ENCODE measurements at regions not wholly inside any gene's neighbourhood (a gene's known extent, or its start where the extent isn't known, plus 50 kb on each side); places are given as distances from the start of the nearest gene placed in this dataset.
A peak's percentile ranks its signal among the peaks of the same experiment; 100 is the strongest.

DNA sequence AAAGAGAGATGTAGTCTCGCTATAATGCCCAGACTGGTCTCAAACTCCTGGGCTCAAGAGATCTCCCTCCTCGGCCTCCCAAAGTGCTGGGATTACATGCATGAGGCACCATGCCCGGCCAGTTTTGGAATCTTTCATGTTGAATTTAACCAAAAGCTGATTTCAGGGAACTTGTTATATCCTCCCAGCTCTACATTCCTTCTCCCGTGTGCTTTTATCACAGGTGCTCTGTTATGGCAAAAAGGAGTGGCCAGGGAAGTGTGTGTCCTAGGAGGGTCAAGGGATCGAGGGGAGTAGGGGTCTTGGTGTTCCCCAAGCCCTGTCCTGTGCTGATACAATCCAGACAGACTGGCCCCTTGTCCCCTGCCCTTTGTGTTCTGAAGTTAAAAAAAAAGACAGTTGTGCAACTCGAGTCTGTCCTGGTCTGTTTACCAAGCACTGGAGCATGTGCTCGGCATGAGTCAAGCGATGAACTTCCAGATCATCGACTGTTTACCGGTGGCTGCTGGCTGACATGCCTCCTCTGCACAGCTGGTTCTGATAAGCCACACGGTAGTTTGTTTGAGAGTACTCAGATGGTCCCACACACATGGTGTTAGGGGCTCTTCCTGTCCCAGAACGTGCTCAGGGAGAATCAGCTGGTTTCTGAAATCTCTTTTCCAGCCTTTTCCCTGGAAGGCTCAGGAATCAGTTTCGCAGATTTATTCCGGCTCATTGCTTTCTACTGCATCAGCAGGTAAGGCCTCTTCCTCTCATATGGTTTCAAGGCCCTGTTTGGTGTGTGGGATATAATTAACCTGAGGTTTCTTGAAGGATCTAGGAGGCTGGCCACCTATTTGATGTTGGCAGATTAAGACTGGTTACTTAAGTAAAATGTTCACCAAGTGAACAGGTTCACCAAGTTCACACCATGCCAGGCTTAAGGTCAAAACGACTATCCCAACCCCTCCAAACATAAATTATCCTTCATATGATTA is 52.6 kb upstream of the NAA20 start (continued):
- TF ChIP-seq, protein P1, sequence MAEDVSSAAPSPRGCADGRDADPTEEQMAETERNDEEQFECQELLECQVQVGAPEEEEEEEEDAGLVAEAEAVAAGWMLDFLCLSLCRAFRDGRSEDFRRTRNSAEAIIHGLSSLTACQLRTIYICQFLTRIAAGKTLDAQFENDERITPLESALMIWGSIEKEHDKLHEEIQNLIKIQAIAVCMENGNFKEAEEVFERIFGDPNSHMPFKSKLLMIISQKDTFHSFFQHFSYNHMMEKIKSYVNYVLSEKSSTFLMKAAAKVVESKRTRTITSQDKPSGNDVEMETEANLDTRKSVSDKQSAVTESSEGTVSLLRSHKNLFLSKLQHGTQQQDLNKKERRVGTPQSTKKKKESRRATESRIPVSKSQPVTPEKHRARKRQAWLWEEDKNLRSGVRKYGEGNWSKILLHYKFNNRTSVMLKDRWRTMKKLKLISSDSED (CRISPR knock-in tag; IDR thresholded peaks at IDR 0.05): peak; percentile 98
- TF ChIP-seq HNRNPLL (IDR thresholded peaks at IDR 0.05; ENCODE audit: low read depth, low read length, poor library complexity, severe bottlenecking): no peak
- peak; percentile 100 for TF ChIP-seq ZNF136 (CRISPR knock-in tag; IDR thresholded peaks at IDR 0.05; ENCODE audit: low read depth)
- peak; percentile 98; the same call in 1 of the 2 replicates for TF ChIP-seq DNMT1 (CRISPR knock-in tag; IDR thresholded peaks at IDR 0.05)
- TF ChIP-seq ZFP36 (IDR thresholded peaks at IDR 0.05; ENCODE audit: borderline replicate concordance, low read depth, low read length, partially characterized antibody): no peak
- peak; percentile 100 for TF ChIP-seq MIXL1 (CRISPR knock-in tag; IDR thresholded peaks at IDR 0.05)
- peak; percentile 99 for TF ChIP-seq ZNF678 (CRISPR knock-in tag; IDR thresholded peaks at IDR 0.05)
- TF ChIP-seq ZNF720 (CRISPR knock-in tag; IDR thresholded peaks at IDR 0.05): peak; percentile 97
- TF ChIP-seq, protein P2, sequence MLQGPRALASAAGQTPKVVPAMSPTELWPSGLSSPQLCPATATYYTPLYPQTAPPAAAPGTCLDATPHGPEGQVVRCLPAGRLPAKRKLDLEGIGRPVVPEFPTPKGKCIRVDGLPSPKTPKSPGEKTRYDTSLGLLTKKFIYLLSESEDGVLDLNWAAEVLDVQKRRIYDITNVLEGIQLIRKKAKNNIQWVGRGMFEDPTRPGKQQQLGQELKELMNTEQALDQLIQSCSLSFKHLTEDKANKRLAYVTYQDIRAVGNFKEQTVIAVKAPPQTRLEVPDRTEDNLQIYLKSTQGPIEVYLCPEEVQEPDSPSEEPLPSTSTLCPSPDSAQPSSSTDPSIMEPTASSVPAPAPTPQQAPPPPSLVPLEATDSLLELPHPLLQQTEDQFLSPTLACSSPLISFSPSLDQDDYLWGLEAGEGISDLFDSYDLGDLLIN (CRISPR knock-in tag; IDR thresholded peaks at IDR 0.05; ENCODE audit: borderline replicate concordance): peak; percentile 99; the same call in 1 of the 2 replicates
- TF ChIP-seq, protein P3, sequence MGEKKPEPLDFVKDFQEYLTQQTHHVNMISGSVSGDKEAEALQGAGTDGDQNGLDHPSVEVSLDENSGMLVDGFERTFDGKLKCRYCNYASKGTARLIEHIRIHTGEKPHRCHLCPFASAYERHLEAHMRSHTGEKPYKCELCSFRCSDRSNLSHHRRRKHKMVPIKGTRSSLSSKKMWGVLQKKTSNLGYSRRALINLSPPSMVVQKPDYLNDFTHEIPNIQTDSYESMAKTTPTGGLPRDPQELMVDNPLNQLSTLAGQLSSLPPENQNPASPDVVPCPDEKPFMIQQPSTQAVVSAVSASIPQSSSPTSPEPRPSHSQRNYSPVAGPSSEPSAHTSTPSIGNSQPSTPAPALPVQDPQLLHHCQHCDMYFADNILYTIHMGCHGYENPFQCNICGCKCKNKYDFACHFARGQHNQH (CRISPR knock-in tag; IDR thresholded peaks at IDR 0.05): peak; percentile 100
- 0 out of 2 replicates have a peak, but pooled peaks have one; percentile 30 for TF ChIP-seq MAFF (IDR thresholded peaks at IDR 0.05; ENCODE audit: low read depth, low read length)
- peak; percentile 97; the same call in 1 of the 2 replicates for TF ChIP-seq ZNF296 (CRISPR knock-in tag; conservative IDR thresholded peaks at IDR 0.05)
- peak; percentile 99 for TF ChIP-seq ZNF616 (CRISPR knock-in tag; IDR thresholded peaks at IDR 0.05; ENCODE audit: low read depth)
- TF ChIP-seq ATF1 (CRISPR knock-in tag; IDR thresholded peaks at IDR 0.05): peak; percentile 76
- peak; percentile 100 for TF ChIP-seq CSRNP1 (CRISPR knock-in tag; IDR thresholded peaks at IDR 0.05)
- TF ChIP-seq HDAC1 (CRISPR knock-in tag; IDR thresholded peaks at IDR 0.05): peak; percentile 100
- TF ChIP-seq HOXA7 (CRISPR knock-in tag; IDR thresholded peaks at IDR 0.05): peak; percentile 99
- TF ChIP-seq, protein P4, sequence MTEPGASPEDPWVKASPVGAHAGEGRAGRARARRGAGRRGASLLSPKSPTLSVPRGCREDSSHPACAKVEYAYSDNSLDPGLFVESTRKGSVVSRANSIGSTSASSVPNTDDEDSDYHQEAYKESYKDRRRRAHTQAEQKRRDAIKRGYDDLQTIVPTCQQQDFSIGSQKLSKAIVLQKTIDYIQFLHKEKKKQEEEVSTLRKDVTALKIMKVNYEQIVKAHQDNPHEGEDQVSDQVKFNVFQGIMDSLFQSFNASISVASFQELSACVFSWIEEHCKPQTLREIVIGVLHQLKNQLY (CRISPR knock-in tag; IDR thresholded peaks at IDR 0.05): peak; percentile 100
- TF ChIP-seq SMC3 (IDR thresholded peaks at IDR 0.05; ENCODE audit: low read length): peak; percentile 67
- peak; percentile 98 for TF ChIP-seq JUND (CRISPR knock-in tag; IDR thresholded peaks at IDR 0.05)
- TF ChIP-seq, protein P5, sequence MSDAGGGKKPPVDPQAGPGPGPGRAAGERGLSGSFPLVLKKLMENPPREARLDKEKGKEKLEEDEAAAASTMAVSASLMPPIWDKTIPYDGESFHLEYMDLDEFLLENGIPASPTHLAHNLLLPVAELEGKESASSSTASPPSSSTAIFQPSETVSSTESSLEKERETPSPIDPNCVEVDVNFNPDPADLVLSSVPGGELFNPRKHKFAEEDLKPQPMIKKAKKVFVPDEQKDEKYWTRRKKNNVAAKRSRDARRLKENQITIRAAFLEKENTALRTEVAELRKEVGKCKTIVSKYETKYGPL (CRISPR knock-in tag; IDR thresholded peaks at IDR 0.05): peak; percentile 97
- TF ChIP-seq MEIS2 (CRISPR knock-in tag; IDR thresholded peaks at IDR 0.05): peak; percentile 100
- TF ChIP-seq NR2F2 (IDR thresholded peaks at IDR 0.05; ENCODE audit: borderline replicate concordance, low read depth): peak; percentile 87; the same call in 1 of the 2 replicates

Data from HepG2 (cell line).